CD4-positive, alpha-beta T cell (primary cell): ENCODE measurements at regions not wholly inside any gene's neighbourhood (a gene's known extent, or its start where the extent isn't known, plus 50 kb on each side); places are given as distances from the start of the nearest gene placed in this dataset.

ENCODE experiments used
- ATAC-seq: fragments of 200-7000 bp; cut with Tn5 transposase; one replicate; pipeline ENCODE4 v1.10.0; 2022; ENCODE audit warnings: mild to moderate bottlenecking; ENCODE audit not compliant: poor library complexity
- CTCF ChIA-PET: fragments of 350-600 bp; sonication (Branson Sonifier 250); formaldehyde crosslinking; loops from one replicate; lab custom pipeline; 2021; ENCODE audit warnings: antibody characterized with exemption, inconsistent platforms; lab: Charles Lee
- POLR2A ChIA-PET: fragments of 350-600 bp; sonication (Branson Sonifier 250); formaldehyde crosslinking; loops from one replicate; lab custom pipeline; 2021; ENCODE audit warnings: antibody characterized with exemption, inconsistent platforms; lab: Charles Lee
- DNase-seq, 14 experiments: peaks; one replicate each; pipeline ENCODE4 v3.0.0-alpha.2; 2013 to 2020; ENCODE audit warnings: mixed read lengths in 2 of 14
- H3K27ac ChIP-seq, 2 donors: one replicate each; pipeline versions ENCODE4 v1.5.1 to v1.7.0; 2013; ENCODE audit warnings: low read length in 2 of 2, low read depth in 1 of 2, mild to moderate bottlenecking in 1 of 2
- H3K27me3 ChIP-seq, 2 experiments: 1 replicate in 1 of 2; 2 replicates in 1 of 2; pipeline versions ENCODE4 v1.6.1 to v1.7.0; 2013; ENCODE audit warnings: low read length in 2 of 2, control low read depth in 1 of 2, mild to moderate bottlenecking in 1 of 2, moderate library complexity in 1 of 2; ENCODE audit not compliant: insufficient read depth in 2 of 2, control insufficient read depth in 1 of 2
- H3K36me3 ChIP-seq: one replicate; pipeline ENCODE4 v1.6.1; 2013; ENCODE audit warnings: low read length, control low read depth; ENCODE audit not compliant: insufficient read depth
- H3K4me1 ChIP-seq: one replicate; pipeline ENCODE4 v1.6.1; 2013; ENCODE audit warnings: low read length, control low read depth; ENCODE audit not compliant: insufficient read depth
- H3K4me3 ChIP-seq: one replicate; pipeline ENCODE4 v1.5.1; 2013; ENCODE audit warnings: mild to moderate bottlenecking, low read length, moderate library complexity
- H3K9me3 ChIP-seq, 2 experiments: 1 replicate in 1 of 2; 2 replicates in 1 of 2; pipeline versions ENCODE4 v1.6.1 to v1.7.0; 2013; ENCODE audit warnings: low read length in 2 of 2, mild to moderate bottlenecking in 2 of 2, control low read depth in 1 of 2, moderate library complexity in 1 of 2; ENCODE audit not compliant: control insufficient read depth in 1 of 2, insufficient read depth in 1 of 2
- H3K27ac Mint-ChIP-seq: one replicate; pipeline ENCODE4 v1.8.0; 2020; ENCODE audit warnings: mixed read lengths
- H3K27me3 Mint-ChIP-seq: one replicate; pipeline ENCODE4 v1.8.0; 2021; ENCODE audit warnings: mixed read lengths
- H3K36me3 Mint-ChIP-seq: one replicate; pipeline ENCODE4 v1.8.0; 2021; ENCODE audit warnings: low read depth, mixed read lengths
- H3K4me1 Mint-ChIP-seq: one replicate; pipeline ENCODE4 v1.8.0; 2021; ENCODE audit warnings: low read depth, mixed read lengths
- H3K4me3 Mint-ChIP-seq: one replicate; pipeline ENCODE4 v1.8.0; 2020; ENCODE audit warnings: mild to moderate bottlenecking, mixed read lengths
- H3K9me3 Mint-ChIP-seq: one replicate; pipeline ENCODE4 v1.8.0; 2020; ENCODE audit warnings: mixed read lengths
- CTCF ChIP-seq: fragments of 200-600 bp; IDR thresholded peaks from one replicate; pipeline ENCODE4 v1.8.0; 2022; ENCODE audit warnings: antibody characterized with exemption, mild to moderate bottlenecking
- intact Hi-C, 2 experiments: fragments of 100-400 bp; cut with DNase I in 1 of 2; cut with micrococcal nuclease in 1 of 2; formaldehyde crosslinking; loops; one replicate each; pipeline versions ENCODE4 v1.15.1 to v1.9.0; 2023 to 2025; cut with DNase I, micrococcal nuclease

DNA sequence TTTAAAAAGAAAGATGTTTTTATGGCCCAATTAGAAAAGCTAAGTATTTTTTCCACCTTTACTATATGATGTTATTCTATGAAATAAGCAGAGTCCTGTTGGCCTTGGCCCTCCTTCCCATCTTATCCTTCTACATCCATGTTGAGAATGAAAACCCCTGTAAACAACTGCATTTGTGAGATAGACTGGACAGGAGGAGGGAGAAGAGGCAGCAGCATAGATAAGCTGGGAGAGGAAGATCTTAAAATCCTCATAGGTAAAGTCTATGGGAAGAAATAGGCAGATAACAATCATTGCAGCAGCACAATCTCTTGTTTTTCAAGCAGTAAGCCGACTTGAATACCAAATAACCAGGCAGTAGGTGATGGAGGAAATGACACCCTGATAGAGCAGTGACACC is 207.6 kb upstream of the PARD3B start:
- Mint-ChIP-seq H3K4me3 (no peak overlapping the region), H3K27me3 (peaks cover 60% of the 10 kb centered on the region), H3K9me3 (no peaks in the 10 kb centered on the region), H3K27ac (no peak overlapping the region), H3K4me1 (no peaks in the 10 kb centered on the region), H3K36me3 (no peaks in the 10 kb centered on the region)
- TF ChIP-seq CTCF = no peak
- CTCF ChIA-PET = no interaction called here
- H3K36me3 ChIP-seq = no peaks in the 10 kb centered on the region
- H3K27me3 ChIP-seq = peaks cover 11 to 13% of the 10 kb centered on the region in 2 experiments
- intact Hi-C loops = no loop called here
- ATAC-seq = no peak
- H3K9me3 ChIP-seq = no peaks in the 10 kb centered on the region
- POLR2A ChIA-PET = no interaction called here
- H3K4me1 ChIP-seq = no peaks in the 10 kb centered on the region
- no peak overlapping the region for H3K4me3 ChIP-seq
- H3K27ac ChIP-seq = no peak overlapping the region
- no peak for DNase-seq

DNA sequence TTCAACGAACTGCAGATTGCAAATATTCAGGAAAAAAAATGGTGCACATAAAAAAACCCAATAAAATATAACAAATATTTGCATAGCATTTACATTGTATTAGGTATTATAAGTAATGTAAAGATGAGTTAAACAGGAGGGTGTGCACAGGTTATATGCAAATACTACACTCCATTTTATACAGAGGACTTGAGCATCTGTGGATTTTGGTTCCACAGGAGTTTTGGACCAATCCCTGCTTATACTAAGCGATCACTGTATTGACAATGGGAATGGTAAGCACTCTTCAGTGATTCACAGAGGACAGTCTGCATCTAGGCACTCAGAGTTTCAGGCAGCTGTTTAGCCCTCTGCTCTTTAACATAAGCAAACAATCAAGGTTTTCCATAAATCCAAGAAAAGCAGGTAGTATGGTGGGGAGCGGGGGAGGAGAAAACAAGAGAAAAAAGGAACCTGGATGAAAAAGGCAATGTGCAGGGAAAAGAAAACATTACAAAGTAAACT is 206.0 kb upstream of the PARD3B start:
- Histone ChIP-seq H3K27me3 (peaks cover 5 to 9% of the 10 kb centered on the region in 2 experiments), H3K4me3 (no peak overlapping the region), H3K9me3 (no peaks in the 10 kb centered on the region), H3K27ac (no peak overlapping the region), H3K4me1 (no peaks in the 10 kb centered on the region), H3K36me3 (no peaks in the 10 kb centered on the region)
- Mint-ChIP-seq H3K27me3 (peaks cover 65% of the 10 kb centered on the region), H3K27ac (no peak overlapping the region), H3K4me1 (no peaks in the 10 kb centered on the region), H3K4me3 (no peak overlapping the region), H3K36me3 (no peaks in the 10 kb centered on the region), H3K9me3 (no peaks in the 10 kb centered on the region)
- ChIA-PET CTCF (no interaction called here), POLR2A (no interaction called here)
- intact Hi-C loops = no loop called here
- no peak for TF ChIP-seq CTCF
- DNase-seq (no peak), ATAC-seq (no peak)

DNA sequence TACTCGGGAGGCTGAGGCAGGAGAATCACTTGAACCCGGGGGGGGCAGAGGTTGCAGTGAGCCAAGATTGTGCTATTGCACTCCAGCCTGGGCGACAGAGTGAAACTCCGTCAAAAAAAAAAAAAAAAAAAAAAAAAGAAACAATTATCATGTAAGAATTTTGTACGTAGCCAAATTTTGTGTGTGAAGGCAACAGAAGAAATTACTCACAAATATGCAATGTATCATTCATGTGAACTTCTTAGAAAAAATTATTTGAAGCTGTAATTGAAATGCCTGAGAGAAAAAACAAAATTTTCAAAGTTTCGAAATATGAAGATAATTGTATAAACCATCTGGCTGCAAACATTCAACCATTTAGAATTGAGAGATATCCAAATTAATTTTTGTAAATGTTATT is 204.8 kb upstream of the PARD3B start:
- no peaks in the 10 kb centered on the region for H3K9me3 ChIP-seq
- no peak overlapping the region for H3K27ac ChIP-seq
- no peak overlapping the region for H3K27ac Mint-ChIP-seq
- H3K9me3 Mint-ChIP-seq = no peaks in the 10 kb centered on the region
- H3K27me3 Mint-ChIP-seq = peaks cover 63% of the 10 kb centered on the region
- no peaks in the 10 kb centered on the region for H3K4me1 ChIP-seq
- no peaks in the 10 kb centered on the region for H3K36me3 Mint-ChIP-seq
- no peak for DNase-seq
- no peak for ATAC-seq
- intact Hi-C loops = no loop called here
- peaks cover 3 to 7% of the 10 kb centered on the region in 2 experiments for H3K27me3 ChIP-seq
- POLR2A ChIA-PET = no interaction called here
- no peak overlapping the region for H3K4me3 Mint-ChIP-seq
- H3K36me3 ChIP-seq = no peaks in the 10 kb centered on the region
- no peaks in the 10 kb centered on the region for H3K4me1 Mint-ChIP-seq
- TF ChIP-seq CTCF = no peak
- CTCF ChIA-PET = no interaction called here
- H3K4me3 ChIP-seq = no peak overlapping the region
